ENCODE measurements at regions not wholly inside any gene's neighbourhood (a gene's known extent, or its start where the extent isn't known, plus 50 kb on each side); places are given as distances from the start of the nearest gene placed in this dataset.

- H3K4me2 ChIP-seq (ENCODE audit: insufficient read depth in 1 of 2, low read depth in 2 of 2, low read length in 2 of 2), result no peak overlapping the region
- no peak overlapping the region for H3K4me3 ChIP-seq (ENCODE audit: extremely low read depth in 1 of 4, insufficient read depth in 2 of 4, low read depth in 3 of 4, low read length in 4 of 4)
- no peak overlapping the region for H4K91ac ChIP-seq (replicated peaks; ENCODE audit: insufficient read length, low read length)
- ChIA-PET CTCF (ENCODE audit: partially characterized antibody) (interaction anchor here (0.8 to 1.0 kb wide), 3 partner anchors 16 to 69 kb away, joined by 3 read pairs; no protein-coding TSS in a partner anchor), POLR2A (ENCODE audit: partially characterized antibody) (no interaction called here)
- H2BK12ac ChIP-seq (ENCODE audit: low read depth, low read length), result no peak overlapping the region
- no peak overlapping the region for H4K5ac ChIP-seq (ENCODE audit: insufficient read length, low read depth, low read length)
- no peak overlapping the region for H3K56ac ChIP-seq (replicated peaks; ENCODE audit: insufficient read length, low read depth, low read length)
- no peak overlapping the region for H4K8ac ChIP-seq (ENCODE audit: extremely low read depth, insufficient read depth, low read length)
- H3K14ac ChIP-seq (ENCODE audit: insufficient read length), result no peak overlapping the region
- no peaks in the 10 kb centered on the region for H3K79me2 ChIP-seq (ENCODE audit: control insufficient read depth in 1 of 2, insufficient read depth in 2 of 2, low read length in 2 of 2)
- FAIRE-seq, result no peak
- H3K27ac ChIP-seq (ENCODE audit: low read depth, low read length), result no peak overlapping the region
- H3K36me3 ChIP-seq (ENCODE audit: control insufficient read depth in 2 of 4, insufficient read depth in 4 of 4, low read length in 3 of 4), result no peaks in the 10 kb centered on the region
- no peak overlapping the region for H2BK20ac ChIP-seq (ENCODE audit: low read length)
- H3K79me1 ChIP-seq (ENCODE audit: low read depth, low read length), result no peaks in the 10 kb centered on the region
- no peaks in the 10 kb centered on the region for H4K20me1 ChIP-seq (replicated peaks in 1 of 2; ENCODE audit: control insufficient read depth in 1 of 2, insufficient read depth in 2 of 2, low read length in 2 of 2)
- H2BK120ac ChIP-seq (replicated peaks; ENCODE audit: low read depth, low read length), result no peak overlapping the region
- H3K4me1 ChIP-seq (replicated peaks in 1 of 4; ENCODE audit: control insufficient read depth in 3 of 4, insufficient read depth in 4 of 4, low read length in 3 of 4), result peaks cover 0 to 5% (median 3%) of the 10 kb centered on the region in 4 experiments; a peak in 4 of 7 replicates
- 81% methylated on average over 2 of the region's 2 CpGs; no CpG with 5 or more reads in 1 of the 2 experiments for WGBS, 2 experiments (ENCODE audit: extremely low coverage in 1 of 2, insufficient coverage in 1 of 2, insufficient read length in 1 of 2, insufficient replicate concordance in 2 of 2, low coverage in 1 of 2, low lambda C conversion rate in 2 of 2, missing lambda C conversion rate in 1 of 2)
- H2BK15ac ChIP-seq (ENCODE audit: low read length), result no peak overlapping the region
- DNase-seq (ENCODE audit: low read depth in 1 of 2, low spot score in 2 of 2), result no peak
- no peak overlapping the region for H3K4ac ChIP-seq (replicated peaks; ENCODE audit: insufficient read length, low read depth, low read length)
- no peak overlapping the region for H2AK5ac ChIP-seq (ENCODE audit: low read depth, low read length)
- no peaks in the 10 kb centered on the region for H3K23me2 ChIP-seq (ENCODE audit: low read depth, low read length)
- no peaks in the 10 kb centered on the region; a peak in 1 of 4 replicates for H3K9me3 ChIP-seq (ENCODE audit: insufficient read depth in 2 of 2, low read depth in 1 of 2, low read length in 1 of 2)
- no peaks in the 10 kb centered on the region for H3K27me3 ChIP-seq (replicated peaks in 1 of 4; ENCODE audit: control insufficient read depth in 3 of 4, extremely low read depth in 1 of 4, insufficient read depth in 3 of 4, low read length in 3 of 4)
- TF ChIP-seq RAD21 (IDR thresholded peaks at IDR 0.05 in 1 of 2, conservative IDR thresholded peaks at IDR 0.05 in 1 of 2; ENCODE audit: low read depth in 2 of 2, low read length in 2 of 2) (peak; percentile 21; a peak in 2 of 4 replicates), NANOG (IDR thresholded peaks at IDR 0.05; ENCODE audit: insufficient read depth, low read depth, low read length, poor library complexity, severe bottlenecking) (no peak)
- H3K9ac ChIP-seq (replicated peaks in 1 of 4; ENCODE audit: extremely low read depth in 1 of 4, low read depth in 3 of 4, low read length in 3 of 4), result no peak overlapping the region
- no peak overlapping the region for H3K18ac ChIP-seq (ENCODE audit: extremely low read depth, low read length)
- no peak overlapping the region for H2BK5ac ChIP-seq (ENCODE audit: low read depth, low read length)
- H2AFZ ChIP-seq (ENCODE audit: low read length), result no peak overlapping the region
- no peak overlapping the region for H3K23ac ChIP-seq (ENCODE audit: insufficient read length)
Measured at GRCh38 chr18:34643989-34644388, 66.1 kb upstream of the DTNA start.
